Prostate gland (tissue), 2 donors: ENCODE measurements at regions not wholly inside any gene's neighbourhood (a gene's known extent, or its start where the extent isn't known, plus 50 kb on each side); places are given as distances from the start of the nearest gene placed in this dataset.

Source experiments
- POLR2AphosphoS5 ChIP-seq: sonication (generic); formaldehyde crosslinking; IDR thresholded peaks from one replicate; pipeline ENCODE4 v1.6.1; 2017; ENCODE audit warnings: antibody characterized with exemption
- TF ChIP-seq, protein P1 (sequence below), 4 experiments: fragments of 200-600 bp in 2 of 4; fragments of 450-650 bp in 2 of 4; sonication (generic) in 2 of 4; IDR thresholded peaks; 1 replicate in 3 of 4; 2 replicates in 1 of 4; pipeline ENCODE4 v1.5.1; 2016 to 2019; ENCODE audit warnings: antibody characterized with exemption in 4 of 4, mild to moderate bottlenecking in 2 of 4, moderate library complexity in 2 of 4

DNA sequence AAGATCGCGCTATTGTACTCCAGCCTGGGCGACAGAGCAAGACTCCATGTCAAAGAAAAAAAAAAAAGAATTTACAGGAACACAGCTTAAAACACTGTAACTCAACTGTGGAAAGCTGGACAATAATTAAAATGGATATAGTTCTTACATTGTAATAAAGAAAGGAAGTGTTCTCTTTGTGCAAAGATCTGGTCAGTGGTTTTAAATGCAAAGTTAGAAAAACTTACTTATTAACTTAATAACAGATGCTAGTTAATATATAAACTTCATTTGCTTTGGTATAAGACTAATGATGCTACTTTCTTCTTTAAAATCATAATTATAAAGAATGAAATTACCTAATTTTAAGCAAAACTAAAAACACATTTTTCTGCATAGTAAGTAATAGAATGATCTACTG, 2024.1 kb upstream of the TENM3 start:
- TF ChIP-seq, protein P1, sequence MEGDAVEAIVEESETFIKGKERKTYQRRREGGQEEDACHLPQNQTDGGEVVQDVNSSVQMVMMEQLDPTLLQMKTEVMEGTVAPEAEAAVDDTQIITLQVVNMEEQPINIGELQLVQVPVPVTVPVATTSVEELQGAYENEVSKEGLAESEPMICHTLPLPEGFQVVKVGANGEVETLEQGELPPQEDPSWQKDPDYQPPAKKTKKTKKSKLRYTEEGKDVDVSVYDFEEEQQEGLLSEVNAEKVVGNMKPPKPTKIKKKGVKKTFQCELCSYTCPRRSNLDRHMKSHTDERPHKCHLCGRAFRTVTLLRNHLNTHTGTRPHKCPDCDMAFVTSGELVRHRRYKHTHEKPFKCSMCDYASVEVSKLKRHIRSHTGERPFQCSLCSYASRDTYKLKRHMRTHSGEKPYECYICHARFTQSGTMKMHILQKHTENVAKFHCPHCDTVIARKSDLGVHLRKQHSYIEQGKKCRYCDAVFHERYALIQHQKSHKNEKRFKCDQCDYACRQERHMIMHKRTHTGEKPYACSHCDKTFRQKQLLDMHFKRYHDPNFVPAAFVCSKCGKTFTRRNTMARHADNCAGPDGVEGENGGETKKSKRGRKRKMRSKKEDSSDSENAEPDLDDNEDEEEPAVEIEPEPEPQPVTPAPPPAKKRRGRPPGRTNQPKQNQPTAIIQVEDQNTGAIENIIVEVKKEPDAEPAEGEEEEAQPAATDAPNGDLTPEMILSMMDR (IDR thresholded peaks at IDR 0.05) = no peak
- TF ChIP-seq POLR2AphosphoS5 = no peak
